NOMO-1 treated with DMSO at 0.1 percent for 48 hours (cell line): ENCODE measurements at regions not wholly inside any gene's neighbourhood (a gene's known extent, or its start where the extent isn't known, plus 50 kb on each side); places are given as distances from the start of the nearest gene placed in this dataset.

Source experiments
- DNase-seq: peaks from one replicate; lab custom pipeline; 2025; ENCODE audit not compliant: unreplicated experiment; lab: John Stamatoyannopoulos, UW

DNA sequence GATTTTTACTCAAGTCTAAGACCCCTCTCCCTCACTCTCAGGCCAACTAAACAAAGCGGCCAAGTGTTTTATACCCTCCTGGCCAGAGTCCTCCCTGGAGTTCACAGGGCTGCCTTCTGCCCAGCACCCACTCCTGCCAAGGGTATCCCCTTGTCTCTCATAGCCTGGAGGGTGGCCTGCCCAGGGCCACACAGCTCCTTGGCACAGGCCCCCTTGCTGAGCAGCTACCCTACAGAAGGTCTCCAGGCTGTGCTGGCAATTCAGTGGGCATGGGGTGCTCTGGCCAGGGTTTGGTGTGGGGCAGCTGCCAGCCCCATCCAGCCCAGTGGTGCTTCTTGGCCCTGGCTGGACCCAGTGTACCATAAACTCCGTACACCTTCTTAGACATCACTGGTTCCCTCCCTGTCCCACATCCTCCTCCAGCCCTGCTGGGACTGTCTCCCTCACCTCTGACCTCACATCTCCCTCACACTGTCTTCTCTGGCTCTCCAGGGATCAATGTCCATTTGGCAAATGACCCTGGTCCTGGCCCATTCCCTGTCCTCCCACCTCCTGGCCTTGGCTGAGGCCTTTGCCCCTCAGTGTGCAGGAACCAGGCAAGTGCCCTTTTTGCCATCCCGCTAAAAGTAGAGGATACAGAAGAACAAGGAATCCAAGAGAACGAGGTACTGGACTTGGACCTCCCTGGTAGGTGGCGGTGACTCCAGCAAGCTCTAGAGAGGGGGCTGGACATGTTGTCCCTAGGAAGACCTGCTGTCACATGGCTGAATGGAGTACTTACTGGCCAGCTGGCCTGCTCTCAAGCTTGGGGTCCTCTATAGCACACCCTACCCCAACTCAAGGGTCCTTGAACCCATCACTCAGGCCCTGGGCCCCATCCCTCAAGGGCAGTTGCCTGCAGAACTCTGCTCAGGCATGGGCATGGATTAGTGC lies 50.0 kb upstream of the TRPM1 start:
- DNase-seq: no peak

GRCh38 chr15:31153531-31153930 lies 52.0 kb upstream of the TRPM1 start:
- no peak for DNase-seq

GRCh38 chr15:31155151-31155550 lies 53.6 kb upstream of the TRPM1 start:
- no peak for DNase-seq

DNA sequence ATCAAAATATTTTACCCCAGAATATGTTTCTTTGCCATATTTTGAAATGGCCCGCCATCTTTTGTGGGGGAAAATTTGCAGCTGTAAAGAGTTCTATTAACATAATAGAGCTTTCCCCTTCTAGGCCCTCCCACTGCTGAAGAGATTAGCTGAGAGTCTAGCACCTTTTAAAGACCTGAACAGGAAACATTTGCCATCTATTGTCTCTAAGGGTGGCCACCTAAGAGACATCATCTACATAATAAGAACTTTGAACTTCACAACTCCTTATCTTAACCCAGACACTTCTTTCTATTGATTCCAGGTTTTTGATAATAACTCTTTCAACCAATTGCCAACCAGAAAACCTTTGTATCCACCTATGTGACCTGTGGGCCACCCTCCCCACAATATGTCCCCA lies 54.7 kb upstream of the TRPM1 start:
- no peak for DNase-seq

- no peak for DNase-seq
Observed at GRCh38 chr15:31156808-31157207, 55.3 kb upstream of the TRPM1 start.

DNA sequence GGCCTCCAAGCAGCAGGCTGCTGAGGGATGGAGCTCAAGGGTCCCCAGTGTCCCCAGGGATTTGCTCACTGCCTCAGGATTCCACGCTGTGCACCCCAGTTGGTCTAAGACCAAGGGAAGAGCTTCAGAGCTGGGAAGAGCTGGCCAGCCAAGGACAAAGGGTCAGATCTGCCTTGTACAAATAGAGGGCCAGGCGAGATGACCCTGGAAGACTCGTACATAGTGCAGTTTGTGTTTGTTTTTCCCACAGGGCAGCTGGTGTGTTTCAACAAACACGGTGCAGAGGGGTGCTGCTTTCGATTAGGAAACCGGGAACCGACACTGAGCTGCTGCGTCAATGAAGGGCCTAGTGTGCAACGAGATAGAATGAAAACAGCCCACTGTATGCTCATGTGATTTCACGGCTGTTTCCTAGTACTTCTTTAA lies 56.1 kb upstream of the TRPM1 start:
- no peak for DNase-seq

GRCh38 chr15:31158858-31159569 lies 57.5 kb upstream of the TRPM1 start:
- no peak for DNase-seq

- no peak for DNase-seq
Observed at GRCh38 chr15:31159837-31160236, 58.3 kb upstream of the TRPM1 start.

DNA sequence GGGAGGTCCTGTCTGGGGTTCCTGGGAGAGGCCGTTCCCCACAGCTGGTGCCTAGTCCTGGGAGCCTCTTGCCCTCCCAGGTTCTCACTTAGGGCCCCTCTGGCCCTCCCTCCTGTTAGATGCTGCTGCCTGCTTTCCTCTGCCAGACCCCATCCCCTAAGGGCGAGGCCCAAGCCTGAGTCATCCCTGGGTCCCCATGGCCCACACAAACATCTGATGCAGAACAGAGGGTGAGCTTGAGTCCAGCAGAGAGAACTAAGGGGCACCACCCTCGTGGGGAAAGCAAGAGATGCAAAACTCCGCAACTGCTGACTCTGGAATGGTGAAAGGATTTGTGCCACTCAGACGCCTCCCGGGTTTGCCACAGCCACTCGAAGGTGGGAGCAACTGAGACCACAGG lies 58.8 kb upstream of the TRPM1 start:
- no peak for DNase-seq

DNA sequence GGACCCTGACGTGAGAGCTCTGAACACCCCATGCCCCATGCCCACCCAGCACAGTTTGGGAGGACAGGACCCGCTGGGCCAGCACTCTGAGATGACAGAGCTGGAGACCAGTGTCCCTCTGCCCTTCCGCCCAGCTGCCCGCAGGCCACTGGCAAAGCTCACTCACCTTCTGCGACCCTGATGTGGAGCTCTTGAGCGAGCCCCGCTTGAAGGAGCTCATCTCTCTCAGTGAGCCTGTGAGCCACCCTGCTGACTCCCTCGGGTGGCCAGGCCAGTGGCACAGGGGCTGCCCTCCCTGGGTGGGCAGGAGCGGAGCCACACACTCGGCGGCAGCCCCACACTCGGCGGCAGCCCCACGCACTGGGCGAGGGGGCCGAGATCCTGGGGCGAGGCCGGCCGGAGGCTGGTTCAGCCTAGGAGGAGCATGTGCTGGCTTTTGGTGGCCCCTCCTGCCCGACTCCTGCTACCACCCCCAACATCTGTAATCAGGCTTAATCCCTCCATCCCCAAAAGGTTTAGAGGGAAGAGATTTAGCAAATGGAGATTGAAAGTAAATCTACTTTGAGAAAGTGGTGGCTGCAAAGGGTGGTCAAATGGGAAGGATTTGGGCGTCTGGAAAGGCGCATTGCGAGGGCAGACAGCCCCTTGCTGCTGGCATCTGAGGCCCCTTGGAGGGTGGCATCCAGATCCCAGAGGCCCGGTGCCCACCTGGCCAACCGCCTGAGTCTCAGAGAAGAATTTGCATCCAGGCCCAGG lies 59.4 kb upstream of the TRPM1 start:
- DNase-seq: no peak

DNA sequence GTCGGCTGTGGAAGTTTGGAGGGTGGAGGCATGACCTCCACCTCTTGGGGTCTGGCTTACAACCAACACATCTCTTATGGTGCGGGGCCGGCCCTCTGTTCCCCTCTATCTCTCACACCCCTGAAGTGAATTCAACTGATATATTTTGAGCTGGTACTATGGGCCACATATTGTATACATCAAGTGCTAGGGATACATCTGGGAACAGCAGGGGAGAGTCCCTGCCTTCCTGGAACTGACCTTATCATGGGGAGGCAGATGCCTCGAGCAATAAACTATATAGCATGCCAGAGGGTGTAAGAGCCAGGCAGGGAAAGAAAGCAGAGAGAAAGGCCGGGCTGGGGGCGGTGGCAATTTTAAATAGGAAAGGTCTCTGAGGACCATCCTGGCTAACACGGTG lies 60.4 kb upstream of the TRPM1 start:
- no peak for DNase-seq

- no peak for DNase-seq
Observed at GRCh38 chr15:31162721-31163510, 61.4 kb upstream of the TRPM1 start.

DNA sequence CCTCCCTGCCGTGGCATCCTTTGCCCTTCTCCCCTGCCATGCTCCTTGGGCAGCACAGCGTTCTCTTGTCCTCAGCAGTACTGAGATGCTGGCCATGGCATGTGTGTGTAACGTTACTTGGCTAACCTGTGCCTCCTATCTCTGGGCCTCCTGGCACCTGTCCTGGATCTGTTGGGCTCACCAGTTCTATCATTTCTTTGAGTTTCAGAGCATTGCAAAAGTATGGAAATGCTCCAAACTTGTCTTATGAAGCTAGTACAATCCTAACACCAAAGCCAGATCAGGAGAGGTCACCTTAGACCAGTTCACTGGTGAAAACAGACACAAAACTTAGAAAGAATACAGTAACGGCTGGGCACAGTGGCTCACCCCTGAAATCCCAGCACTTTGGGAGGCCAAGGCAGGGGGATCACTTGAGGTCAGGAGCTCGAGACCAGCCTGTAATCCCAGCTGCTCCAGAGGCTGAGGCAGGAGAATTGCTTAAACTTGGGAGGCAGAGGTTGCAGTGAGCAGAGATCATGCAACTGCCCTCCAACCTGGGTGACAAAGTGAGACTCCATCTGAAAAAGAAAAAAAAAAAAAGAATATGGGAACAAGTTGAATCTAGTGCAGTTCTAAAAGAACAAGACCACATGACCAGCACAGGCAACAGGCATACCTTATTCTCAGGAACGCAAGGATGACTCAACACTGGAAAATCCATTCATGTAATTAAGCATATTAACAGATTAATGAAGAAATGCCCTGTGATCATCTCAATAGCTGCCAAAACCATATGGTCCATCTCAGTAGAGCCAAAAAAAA lies 62.4 kb upstream of the TRPM1 start:
- no peak for DNase-seq

GRCh38 chr15:31164573-31164912 lies 63.0 kb upstream of the TRPM1 start:
- no peak for DNase-seq

GRCh38 chr15:31169558-31169957 lies 68.0 kb upstream of the TRPM1 start:
- no peak for DNase-seq

- no peak for DNase-seq
Observed at GRCh38 chr15:31171731-31172130, 70.2 kb upstream of the TRPM1 start.

- no peak for DNase-seq
Observed at GRCh38 chr15:31172606-31173005, 71.1 kb upstream of the TRPM1 start.

DNA sequence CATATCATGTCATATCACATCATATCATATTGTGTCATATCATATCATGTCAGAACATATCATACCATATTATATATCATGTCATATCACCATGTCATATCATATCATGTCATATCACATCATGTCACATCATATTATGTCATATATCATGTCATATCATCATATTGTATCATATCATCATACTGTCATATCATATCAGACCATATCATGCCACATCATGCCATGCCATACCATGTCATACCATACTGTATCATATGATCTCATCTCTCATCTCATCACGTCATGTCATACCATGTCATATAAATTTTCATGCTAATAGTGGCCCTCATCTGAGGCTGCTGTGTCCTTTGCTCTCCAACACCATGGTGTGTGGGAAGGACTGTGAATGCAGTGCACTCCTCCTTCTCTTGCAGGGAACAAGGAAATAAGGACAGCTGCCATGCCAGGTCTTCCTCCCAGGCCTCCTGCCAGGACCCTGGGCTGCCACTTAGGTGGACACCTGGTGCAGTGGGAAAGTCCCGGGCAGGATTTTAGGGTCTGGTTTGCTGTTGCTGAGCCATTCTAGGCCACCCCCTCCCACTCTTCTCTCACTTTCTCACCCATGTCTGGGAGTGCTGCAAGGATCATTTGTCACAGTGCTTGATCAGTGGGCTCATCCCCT lies 72.4 kb upstream of the TRPM1 start:
- no peak for DNase-seq

GRCh38 chr15:31175484-31175883 lies 74.0 kb upstream of the TRPM1 start:
- DNase-seq: no peak

DNA sequence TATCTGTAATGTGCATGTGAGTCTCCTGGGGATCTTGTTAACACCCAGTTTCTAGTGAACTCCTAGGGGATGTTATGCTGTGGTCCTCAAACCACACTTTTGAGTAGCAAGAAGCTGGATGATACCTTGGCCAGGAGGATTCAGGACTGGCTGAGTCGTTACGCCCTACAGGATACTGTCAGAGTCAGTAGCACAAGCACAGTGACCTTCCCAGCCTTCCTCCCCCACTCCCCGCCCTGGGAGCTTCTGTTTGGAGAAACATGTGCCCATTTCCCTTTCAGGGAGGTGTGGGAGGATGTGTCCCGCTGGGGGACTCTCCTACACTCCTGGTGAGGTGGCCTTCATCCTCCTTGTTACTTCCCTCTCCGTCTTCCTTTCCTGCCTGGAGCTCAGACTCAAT lies 76.4 kb upstream of the TRPM1 start:
- no peak for DNase-seq
